Right ventricle myocardium inferior (tissue), 1 donor: ENCODE measurements at regions not wholly inside any gene's neighbourhood (a gene's known extent, or its start where the extent isn't known, plus 50 kb on each side); places are given as distances from the start of the nearest gene placed in this dataset.
"Not testable (repeated sequence)": the region's sequence is repeated elsewhere in the genome, so short reads cannot be mapped to it uniquely, and the experiment has no call there.

Experiments
- ATAC-seq: fragments of 200-7000 bp; cut with Tn5 transposase; one replicate; pipeline ENCODE4 v1.9.1; 2020; ENCODE audit warnings: mild to moderate bottlenecking, moderate library complexity
- DNase-seq: peaks from one replicate; pipeline ENCODE4 v3.0.0; 2021; ENCODE audit errors: missing footprints
- intact Hi-C: fragments of 100-400 bp; cut with DNase I; formaldehyde crosslinking; loops from one replicate; pipeline ENCODE4 v1.11.0; 2022
- donor health status: DM: no; HTN: yes; CAD: no; lungs with severe emphysema.

DNA sequence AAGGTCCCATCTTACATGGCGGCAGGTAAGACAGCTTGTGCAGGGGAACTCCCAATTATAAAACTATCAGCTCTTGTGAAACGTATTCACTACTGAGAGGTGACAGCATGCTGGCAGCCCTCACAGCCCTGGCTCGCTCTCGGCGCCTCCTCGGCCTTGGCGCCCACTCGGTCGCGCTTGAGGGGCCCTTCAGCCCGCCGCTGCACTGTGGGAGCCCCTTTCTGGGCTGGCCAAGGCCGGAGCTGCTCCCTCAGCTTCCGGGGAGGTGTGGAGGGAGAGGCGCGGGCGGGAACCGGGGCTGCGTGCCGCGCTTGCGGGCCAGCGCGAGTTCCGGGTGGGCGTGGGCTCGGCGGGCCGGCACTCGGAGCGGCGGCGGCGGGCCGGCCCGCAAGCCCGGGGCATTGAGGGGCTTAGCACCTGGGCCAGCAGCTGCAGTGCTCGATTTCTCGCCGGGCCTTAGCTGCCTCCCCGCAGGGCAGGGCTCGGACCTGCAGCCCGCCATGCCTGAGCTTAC, 262.6 kb upstream of the CDH19 start:
- intact Hi-C loops, ATAC-seq: not testable (repeated sequence)
- peak; percentile 32 for DNase-seq

DNA sequence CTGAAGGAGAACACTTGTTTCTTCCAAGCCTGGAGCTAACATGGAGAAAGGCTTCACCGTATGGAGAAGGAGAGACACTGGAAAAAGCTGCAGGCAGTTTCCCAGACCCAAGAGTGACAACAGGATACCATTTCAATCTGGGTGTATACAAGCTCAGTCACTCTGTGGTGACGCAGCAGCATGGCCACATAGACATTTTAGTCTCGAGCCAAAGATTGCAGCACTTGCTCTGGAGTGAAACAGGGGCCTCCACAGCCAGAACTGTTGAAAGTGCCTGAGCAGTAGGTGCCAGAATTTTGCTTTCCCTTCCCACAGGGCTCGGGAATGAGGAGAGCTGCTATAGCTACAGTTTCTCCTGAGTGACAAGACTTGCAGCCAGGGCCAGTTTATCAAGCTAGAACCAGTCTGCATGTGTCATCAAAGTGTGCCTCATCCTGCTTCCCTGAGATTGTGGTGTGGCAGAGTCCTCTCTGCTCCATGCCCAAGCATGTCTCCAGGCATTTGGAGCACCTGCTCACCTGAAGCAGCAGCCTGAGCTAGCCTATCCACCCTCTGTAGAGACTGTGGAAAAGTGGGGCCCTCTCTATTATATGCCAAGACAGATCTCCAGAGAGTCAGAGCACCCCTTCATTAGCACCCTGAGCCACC, 234.6 kb upstream of the CDH19 start:
- ATAC-seq = peak; percentile 52

DNA sequence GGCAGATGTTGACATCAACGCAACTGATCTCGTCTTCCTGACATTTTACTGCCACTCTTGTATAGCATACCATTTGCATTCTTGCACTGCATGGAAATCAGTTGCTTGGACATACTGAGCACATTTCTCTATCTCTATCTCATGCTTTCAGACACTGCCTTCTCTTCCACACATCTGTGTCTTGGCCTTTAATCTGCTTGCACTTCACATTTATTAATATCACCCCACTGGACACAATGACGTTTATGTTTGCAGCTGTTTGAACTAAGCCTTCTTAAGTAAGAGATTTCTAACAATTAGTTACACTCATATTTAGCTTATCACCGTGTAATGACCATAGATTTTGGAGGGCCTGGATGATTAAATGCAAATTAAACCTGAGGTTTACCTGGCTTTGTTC, 229.8 kb upstream of the CDH19 start:
- intact Hi-C loops = no loop called here
- DNase-seq (no peak), ATAC-seq (no peak)

More for the DNA sequence above, 234.6 kb upstream of the CDH19 start:
- no peak for DNase-seq
- intact Hi-C loops = no loop called here

DNA sequence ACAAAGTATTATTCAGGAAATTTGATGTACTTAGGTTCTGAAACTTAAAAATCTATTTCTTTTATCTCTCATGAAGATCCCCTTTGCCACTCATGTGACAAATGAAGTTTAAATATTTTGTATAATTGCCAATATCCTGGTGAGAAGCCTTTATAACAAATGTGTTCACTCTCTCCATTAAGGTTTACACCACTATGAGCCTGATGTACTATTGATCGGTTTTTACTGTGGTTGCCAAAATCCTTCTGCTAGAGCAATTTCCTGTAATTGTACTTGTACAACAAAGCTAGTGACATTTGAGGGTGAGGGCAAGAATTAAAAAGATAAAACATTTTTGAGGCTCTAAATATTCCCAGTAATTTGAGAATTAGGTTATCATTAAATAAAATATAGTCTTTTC, 222.3 kb upstream of the CDH19 start:
- DNase-seq (no peak), ATAC-seq (no peak)
- intact Hi-C loops = no loop called here

DNA sequence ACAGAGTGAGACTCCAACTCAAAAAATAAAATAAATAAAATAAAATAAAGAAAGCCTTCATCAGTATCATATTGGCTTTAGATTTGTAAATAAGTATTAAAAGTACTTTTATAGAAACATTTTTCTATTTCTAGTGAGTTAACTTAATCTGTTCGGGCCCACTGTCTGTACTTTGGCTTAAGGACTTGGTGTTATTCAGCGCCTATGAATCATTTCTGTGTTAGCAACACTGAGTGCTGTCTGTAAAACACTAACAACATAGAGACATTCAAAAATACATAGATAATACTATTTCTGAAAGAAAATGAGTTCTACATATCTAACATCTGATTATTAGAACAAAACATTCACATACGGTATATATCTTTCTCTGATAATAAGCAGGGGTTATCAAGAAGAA, 221.5 kb upstream of the CDH19 start:
- ATAC-seq = no peak
- intact Hi-C loops = no loop called here
- DNase-seq = no peak

DNA sequence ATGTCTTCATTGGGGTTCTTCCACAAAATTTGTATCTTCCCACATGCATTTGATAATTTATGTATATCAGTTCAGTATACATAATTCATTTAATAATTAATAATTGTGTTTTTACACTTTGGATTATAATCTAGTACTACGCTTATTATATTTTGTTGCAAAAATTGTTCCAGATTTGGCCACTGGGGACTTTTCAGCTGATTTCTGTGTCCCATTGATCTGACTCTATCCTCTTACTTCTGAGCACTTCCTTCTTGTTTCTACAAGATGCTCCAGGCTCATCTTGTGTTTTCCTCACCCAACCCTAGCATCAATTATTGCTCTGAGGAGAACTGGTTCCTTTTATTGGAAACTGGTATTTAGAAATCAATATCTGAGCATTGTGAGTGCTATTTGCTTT, 215.3 kb upstream of the CDH19 start:
- ATAC-seq = no peak
- DNase-seq = no peak
- intact Hi-C loops = no loop called here

DNA sequence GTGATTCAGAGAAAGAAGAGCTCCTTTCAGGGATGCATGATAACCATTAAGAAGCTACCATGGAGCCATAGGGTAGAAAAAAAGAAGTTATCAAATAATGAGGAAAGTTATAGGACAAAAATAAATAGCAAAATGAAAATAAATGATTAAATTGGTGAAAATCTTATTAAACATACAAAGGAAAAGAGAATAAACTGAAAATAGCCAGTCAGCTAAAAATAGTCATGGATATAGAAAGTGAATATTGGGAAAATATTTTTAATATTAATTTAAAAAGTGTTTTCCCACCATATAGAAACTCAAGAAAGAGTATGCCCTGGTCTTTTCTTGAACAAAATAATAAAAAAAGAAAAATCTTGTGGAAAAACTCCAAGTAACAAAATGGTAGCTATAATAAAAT, 209.2 kb upstream of the CDH19 start:
- DNase-seq (no peak), ATAC-seq (no peak)
- intact Hi-C loops = no loop called here

DNA sequence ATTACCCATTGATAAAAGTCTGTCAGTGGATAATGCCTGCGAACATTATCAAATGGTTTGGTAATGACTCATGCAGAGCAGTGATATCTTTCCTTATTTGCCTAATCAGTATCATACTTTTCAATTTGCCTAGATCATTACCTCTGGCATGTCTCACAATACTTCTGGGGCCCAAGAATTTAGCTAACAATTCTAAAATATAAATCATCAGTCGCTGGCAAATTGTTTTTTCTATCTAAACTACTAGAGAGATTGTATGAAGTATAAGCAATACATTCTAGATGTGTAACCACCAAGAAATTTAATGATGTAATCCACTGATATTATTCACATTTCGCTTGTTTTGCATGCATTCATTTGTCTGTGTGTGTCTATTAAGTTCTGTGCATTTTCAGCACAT, 191.2 kb upstream of the CDH19 start:
- intact Hi-C loops = no loop called here
- DNase-seq (no peak), ATAC-seq (no peak)

DNA sequence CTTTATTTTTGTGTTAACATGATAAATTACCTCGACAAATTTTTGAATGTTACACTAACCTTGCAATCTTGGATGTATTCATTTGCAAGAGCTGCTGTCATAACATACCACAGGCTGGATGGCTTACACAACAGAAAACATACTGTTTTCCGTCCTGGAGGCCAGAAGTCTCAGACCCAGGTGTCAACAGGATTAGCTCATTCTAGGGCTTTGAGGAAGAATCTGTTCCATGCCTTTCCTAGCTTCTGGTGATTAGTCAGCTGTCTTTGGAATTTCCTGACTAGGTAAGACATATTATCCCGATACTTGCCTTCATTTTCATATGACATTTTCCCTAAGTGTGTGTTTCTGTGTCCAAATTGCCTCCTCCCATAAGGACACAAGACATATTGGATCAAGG, 188.6 kb upstream of the CDH19 start:
- DNase-seq (no peak), ATAC-seq (no peak)
- intact Hi-C loops = no loop called here

DNA sequence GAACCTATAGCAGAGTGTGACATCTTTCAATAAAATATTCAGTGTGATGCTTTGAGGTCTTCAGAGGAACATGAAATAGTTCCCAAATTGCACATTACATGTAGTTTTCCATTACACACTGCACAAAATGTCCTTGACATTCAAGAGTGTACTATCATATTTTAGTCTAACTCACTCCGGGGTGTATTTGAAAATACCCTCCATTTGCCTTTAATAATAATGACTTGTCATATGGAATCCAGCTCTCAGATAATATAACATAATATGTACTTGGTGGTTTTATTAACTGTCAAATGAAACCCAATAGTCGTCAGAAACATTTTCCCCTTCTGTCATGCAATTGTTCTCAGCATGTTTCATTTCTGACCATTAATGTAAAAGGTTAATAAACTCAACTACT, 176.7 kb upstream of the CDH19 start:
- intact Hi-C loops = no loop called here
- no peak for DNase-seq

DNA sequence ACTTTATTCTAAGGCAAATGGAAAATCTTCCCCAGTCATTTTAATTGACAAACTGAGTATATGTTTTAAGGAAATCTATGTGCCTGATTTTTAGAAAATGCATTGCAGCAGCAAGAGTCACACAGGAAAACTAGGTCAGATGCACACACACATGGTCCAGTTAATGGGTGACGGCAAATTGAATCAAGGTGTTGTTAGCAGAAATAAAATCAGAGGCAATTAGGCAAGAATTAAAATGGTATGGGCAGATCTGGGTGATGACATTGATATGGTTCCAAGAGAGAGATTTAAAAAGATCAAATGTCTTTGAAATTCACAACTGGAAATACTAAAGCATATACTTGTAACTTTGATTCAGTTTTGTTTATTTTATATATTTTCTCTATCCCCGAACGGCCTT, 174.2 kb upstream of the CDH19 start:
- DNase-seq (no peak), ATAC-seq (no peak)
- intact Hi-C loops = no loop called here

More for the DNA sequence above, 176.7 kb upstream of the CDH19 start:
- no peak for ATAC-seq

DNA sequence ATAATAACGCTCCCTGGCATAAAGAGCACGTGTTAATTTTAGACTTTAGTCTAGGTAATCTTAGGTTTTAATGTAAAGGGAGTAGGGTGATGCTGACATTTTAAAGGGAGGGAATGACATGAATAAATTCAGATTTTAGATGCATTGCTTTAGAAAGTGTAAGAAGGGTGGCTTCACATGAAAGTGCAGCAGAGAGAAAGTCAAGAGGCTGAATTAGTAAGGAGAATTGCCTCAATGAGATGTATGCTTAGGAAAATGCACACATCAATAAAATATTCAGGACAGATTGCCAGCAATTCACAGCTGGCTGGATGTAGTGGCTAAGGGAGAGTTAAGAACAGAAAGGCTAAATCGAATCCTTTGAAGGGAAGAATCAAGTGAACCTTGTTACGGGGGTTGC, 165.5 kb upstream of the CDH19 start:
- DNase-seq (no peak), ATAC-seq (no peak)
- intact Hi-C loops = no loop called here

DNA sequence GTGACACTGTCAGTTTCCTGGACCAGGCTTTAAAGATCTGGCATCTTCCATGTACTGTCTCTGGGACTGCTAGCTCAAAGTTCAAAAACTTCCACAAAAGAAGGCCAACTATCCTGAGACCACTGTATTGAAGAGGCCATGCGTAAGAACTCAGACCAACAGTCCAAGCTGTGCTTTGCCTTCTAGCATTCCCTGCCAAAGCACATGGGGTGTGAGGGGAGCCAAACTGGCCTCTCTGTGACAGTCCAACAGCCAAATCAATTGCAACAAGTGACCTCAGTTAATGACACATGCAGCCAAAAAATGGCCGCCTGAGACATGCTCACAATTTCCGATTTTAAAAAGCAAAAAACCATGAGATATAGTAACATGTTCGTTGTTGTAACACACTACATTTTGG, 160.3 kb upstream of the CDH19 start:
- intact Hi-C loops = no loop called here
- DNase-seq = no peak
- ATAC-seq = peak; percentile 98

DNA sequence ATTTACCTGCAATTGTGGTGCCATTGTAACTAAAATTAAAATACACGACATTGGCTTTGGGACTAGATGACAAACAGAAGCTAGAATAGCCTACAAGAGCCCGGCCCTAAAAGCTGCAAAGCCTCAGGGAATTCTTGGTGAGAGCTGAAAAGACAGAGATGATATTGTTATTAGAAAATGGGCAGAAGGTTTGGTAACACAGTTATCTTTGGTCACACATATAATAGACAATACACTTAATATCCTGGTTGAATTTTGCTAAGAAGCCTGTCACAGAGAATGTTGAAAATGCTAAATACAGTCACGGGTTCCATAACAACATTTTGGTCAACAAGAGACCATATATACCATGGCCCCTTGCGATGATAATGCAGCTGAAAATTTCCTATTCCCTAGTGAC, 157.3 kb upstream of the CDH19 start:
- ATAC-seq (no peak), DNase-seq (no peak)
- intact Hi-C loops = no loop called here

DNA sequence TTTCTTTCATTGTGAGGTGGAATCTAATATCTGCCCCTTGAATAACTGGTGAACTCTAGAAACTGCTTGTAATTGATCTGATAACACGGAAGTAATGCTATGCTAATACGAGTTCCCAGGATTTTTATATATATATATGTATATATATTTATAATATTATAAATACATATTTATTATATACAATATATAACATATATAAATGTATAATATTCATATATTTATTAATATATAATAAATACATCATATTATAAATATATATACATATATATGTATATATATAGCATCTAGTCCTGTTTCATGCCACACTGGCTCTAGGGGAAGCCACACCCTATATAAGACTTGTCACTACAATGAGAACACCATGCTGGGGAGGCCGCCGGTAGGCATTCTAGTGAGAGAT, 156.7 kb upstream of the CDH19 start:
- ATAC-seq = no peak
- DNase-seq = no peak
- intact Hi-C loops = no loop called here

DNA sequence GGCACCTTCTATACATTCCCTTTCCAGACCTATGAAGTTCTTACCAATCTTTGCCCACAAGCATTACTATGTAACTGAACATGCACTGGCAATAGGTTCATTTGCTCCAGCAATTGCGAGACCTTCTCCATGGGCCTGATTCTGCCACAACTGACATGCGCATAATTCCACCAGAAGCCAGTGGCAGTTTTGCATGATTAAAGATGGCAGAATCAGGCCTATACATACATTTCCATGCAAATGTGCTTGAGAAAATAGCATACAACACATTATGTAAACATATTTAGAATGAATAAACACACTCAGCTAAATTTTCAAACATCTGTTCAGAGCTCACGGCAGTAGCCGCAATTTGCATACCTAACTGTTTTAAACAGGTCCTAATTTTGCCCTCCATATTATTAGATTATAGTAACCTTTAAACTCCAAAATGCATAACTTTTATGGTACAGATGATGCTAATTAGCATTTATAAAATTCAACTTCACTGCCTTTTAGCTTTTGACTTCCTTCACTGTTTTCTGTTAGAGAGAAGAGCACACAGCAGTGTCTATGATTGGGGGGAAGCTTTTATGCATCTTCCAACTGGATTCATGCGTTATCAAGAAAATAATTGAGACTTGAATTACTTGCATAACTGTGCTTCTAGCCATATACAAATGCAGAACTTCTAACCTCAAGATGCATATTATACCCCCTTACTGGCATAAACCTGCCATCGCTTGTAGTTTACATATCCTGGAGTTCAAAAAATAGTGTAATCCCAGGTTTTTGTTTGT, 155.3 kb upstream of the CDH19 start:
- intact Hi-C loops = no loop called here
- ATAC-seq (no peak), DNase-seq (no peak)

DNA sequence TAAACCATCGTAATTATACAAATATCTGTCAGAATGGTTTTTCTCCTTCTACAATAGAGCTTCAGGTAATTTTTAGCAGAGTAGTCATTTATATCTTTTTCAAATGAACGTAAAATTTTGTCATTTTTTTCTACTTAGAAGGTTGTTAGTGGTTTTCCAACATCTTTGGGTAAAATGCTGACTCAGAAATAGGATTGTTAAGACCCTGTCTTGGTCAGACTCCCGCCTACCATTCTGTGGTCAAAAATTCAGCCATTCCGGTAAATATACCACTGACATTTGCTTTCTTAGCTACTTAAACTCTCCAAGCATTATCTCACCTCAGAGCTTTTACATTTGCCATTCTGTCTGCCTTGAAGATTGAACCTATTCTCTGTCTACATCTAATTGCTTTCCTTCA, 154.1 kb upstream of the CDH19 start:
- DNase-seq = no peak
- ATAC-seq = no peak
- intact Hi-C loops = no loop called here

DNA sequence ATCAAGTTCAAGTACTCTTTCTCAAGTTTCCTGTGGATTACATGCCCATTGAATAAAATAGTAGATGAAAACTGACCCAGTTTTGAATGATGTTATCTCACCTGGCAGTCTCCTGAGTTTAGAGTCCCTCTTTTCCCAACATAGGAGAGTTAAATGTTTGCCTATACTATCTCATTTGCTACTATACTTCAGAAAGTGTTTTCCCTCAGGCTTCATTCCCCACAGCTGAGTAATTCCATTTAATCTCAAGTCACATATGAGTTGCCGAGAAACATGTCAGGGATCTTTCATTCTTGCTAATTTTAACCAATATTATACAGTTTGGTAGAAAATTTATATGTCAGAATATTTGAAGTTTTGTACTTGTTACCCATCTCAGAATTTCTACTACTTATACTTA, 150.4 kb upstream of the CDH19 start:
- intact Hi-C loops = no loop called here
- ATAC-seq (no peak), DNase-seq (no peak)

DNA sequence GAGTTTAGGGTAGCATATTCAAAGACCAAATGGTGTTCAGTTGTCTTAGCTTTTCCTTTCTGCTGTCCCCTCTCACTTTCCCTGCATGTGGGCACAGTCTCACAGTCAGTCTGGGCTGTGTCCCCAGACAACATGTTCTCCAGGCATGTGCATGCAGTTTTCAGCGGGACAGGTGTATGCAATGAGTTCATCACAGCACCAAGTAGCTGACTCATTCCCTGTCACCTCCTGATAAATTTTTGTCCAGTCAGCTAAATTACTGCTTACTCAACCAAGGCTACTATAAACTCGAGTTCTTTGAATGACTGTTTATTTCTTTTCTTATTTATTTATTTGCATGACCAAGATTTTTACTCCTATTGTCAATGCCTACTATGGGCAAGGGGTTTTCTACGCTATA, 148.8 kb upstream of the CDH19 start:
- DNase-seq (no peak), ATAC-seq (no peak)
- intact Hi-C loops = no loop called here

DNA sequence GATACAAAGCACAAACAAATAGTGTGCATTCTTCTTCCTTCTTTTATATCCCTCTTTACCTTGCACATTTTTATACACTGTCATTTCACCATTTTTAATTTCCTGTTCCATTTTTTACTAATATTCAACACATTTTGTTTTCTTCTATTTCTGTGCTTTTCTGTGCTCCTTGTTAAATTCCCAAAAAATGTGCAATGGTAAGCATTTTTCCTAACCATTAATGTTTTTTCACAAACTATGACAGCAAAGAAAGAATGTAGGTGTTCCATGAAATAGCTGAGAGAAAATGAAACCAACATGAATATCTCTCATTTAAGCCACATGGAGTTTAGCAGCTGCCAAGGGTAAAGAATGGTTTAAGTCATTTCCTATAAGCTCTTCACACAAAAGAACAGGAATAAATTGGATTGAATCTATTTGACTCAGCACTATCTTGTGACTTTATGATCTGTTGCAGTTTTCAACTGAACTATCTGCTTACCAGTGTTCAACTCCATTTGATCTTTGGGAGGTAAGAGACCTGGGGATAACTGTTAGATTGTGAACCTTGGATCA, 145.7 kb upstream of the CDH19 start:
- no peak for DNase-seq
- no peak for ATAC-seq
- intact Hi-C loops = no loop called here
